Ishikawa (cell line): ENCODE measurements at regions not wholly inside any gene's neighbourhood (a gene's known extent, or its start where the extent isn't known, plus 50 kb on each side); places are given as distances from the start of the nearest gene placed in this dataset.

Experiments
- CEBPB ChIP-seq: IDR thresholded peaks from 2 replicates; pipeline ENCODE4 v1.6.1; 2012
- CREB1 ChIP-seq: IDR thresholded peaks from 2 replicates; pipeline ENCODE4 v1.6.1; 2012; ENCODE audit warnings: low read depth
- EGR1 ChIP-seq: IDR thresholded peaks from 2 replicates; pipeline ENCODE4 v1.6.1; 2012
- EP300 ChIP-seq: IDR thresholded peaks from 2 replicates; pipeline ENCODE4 v1.6.1; 2012; ENCODE audit warnings: borderline replicate concordance
- FOXM1 ChIP-seq: IDR thresholded peaks from 2 replicates; pipeline ENCODE4 v1.6.1; 2012; ENCODE audit warnings: low read depth, borderline replicate concordance
- MAX ChIP-seq: IDR thresholded peaks from 2 replicates; pipeline ENCODE4 v1.6.1; 2012
- NFIC ChIP-seq: IDR thresholded peaks from 2 replicates; pipeline ENCODE4 v1.6.1; 2012
- RAD21 ChIP-seq: IDR thresholded peaks from 2 replicates; pipeline ENCODE4 v1.6.1; 2012; ENCODE audit warnings: low read depth
- REST ChIP-seq: IDR thresholded peaks from 2 replicates; pipeline ENCODE4 v1.6.1; 2012; ENCODE audit warnings: low read depth, mild to moderate bottlenecking
- TAF1 ChIP-seq: IDR thresholded peaks from 2 replicates; pipeline ENCODE4 v1.6.1; 2012; ENCODE audit warnings: low read depth, mild to moderate bottlenecking
- TCF12 ChIP-seq: IDR thresholded peaks from 2 replicates; pipeline ENCODE4 v1.6.1; 2012; ENCODE audit warnings: low read depth
- TEAD4 ChIP-seq: IDR thresholded peaks from 2 replicates; pipeline ENCODE4 v1.6.1; 2012
- USF1 ChIP-seq: IDR thresholded peaks from 2 replicates; pipeline ENCODE4 v1.6.1; 2012
- YY1 ChIP-seq: IDR thresholded peaks from 2 replicates; pipeline ENCODE4 v1.6.1; 2012; ENCODE audit warnings: low read depth
- ZBTB7A ChIP-seq: IDR thresholded peaks from 2 replicates; pipeline ENCODE4 v1.6.1; 2012; ENCODE audit warnings: low read depth

- no peak for TF ChIP-seq RAD21
- no peak for TF ChIP-seq EP300
- no peak for TF ChIP-seq TAF1
- TF ChIP-seq CREB1: no peak
- no peak for TF ChIP-seq USF1
- TF ChIP-seq EGR1: no peak
- TF ChIP-seq FOXM1: no peak
- TF ChIP-seq YY1: no peak
- no peak for TF ChIP-seq ZBTB7A
- no peak for TF ChIP-seq CEBPB
- TF ChIP-seq MAX: no peak
Observed at GRCh38 chr5:25436452-25436851, 791.7 kb upstream of the CDH10 start.

- TF ChIP-seq ZBTB7A (no peak), TAF1 (no peak), TEAD4 (no peak), TCF12 (no peak), REST (no peak), CEBPB (no peak), RAD21 (no peak), MAX (no peak), CREB1 (no peak), USF1 (no peak), NFIC (no peak), FOXM1 (no peak)
Observed at GRCh38 chr5:25435882-25436281, 791.1 kb upstream of the CDH10 start.

- TF ChIP-seq ZBTB7A (no peak), RAD21 (no peak), YY1 (no peak), USF1 (no peak), FOXM1 (no peak), CEBPB (no peak), CREB1 (no peak), TEAD4 (no peak), MAX (no peak), EP300 (no peak), NFIC (no peak), REST (no peak), TAF1 (no peak), EGR1 (no peak), TCF12 (no peak)
Observed at GRCh38 chr5:25427240-25427639, 782.5 kb upstream of the CDH10 start.

- TF ChIP-seq EP300 (no peak), REST (no peak), FOXM1 (no peak), YY1 (no peak), TEAD4 (no peak), RAD21 (no peak), EGR1 (no peak), NFIC (no peak)
Observed at GRCh38 chr5:25423271-25423670, 778.5 kb upstream of the CDH10 start.

GRCh38 chr5:25419684-25420083, 774.9 kb upstream of the CDH10 start:
- TF ChIP-seq CREB1 (no peak), MAX (no peak), YY1 (no peak), TCF12 (no peak), CEBPB (no peak), USF1 (no peak)
